ENCODE measurements at regions not wholly inside any gene's neighbourhood (a gene's known extent, or its start where the extent isn't known, plus 50 kb on each side); places are given as distances from the start of the nearest gene placed in this dataset.

- Histone ChIP-seq H3K4me1 (ENCODE audit: control insufficient read depth, insufficient read depth, low read length) (no peaks in the 10 kb centered on the region), H3K27ac (ENCODE audit: control insufficient read depth, insufficient read depth) (no peak overlapping the region), H3K79me2 (ENCODE audit: control insufficient read depth, insufficient read depth, low read length) (no peaks in the 10 kb centered on the region), H3K4me3 (no peak overlapping the region), H3K9ac (ENCODE audit: control insufficient read depth, insufficient read depth, low read length) (no peak overlapping the region), H3K4me2 (ENCODE audit: control insufficient read depth, insufficient read depth) (no peak overlapping the region), H3K27me3 (replicated peaks in 1 of 2; ENCODE audit: control insufficient read depth in 2 of 2, insufficient read depth in 2 of 2, low read length in 1 of 2) (no peaks in the 10 kb centered on the region), H3K9me3 (replicated peaks; ENCODE audit: control insufficient read depth, insufficient read depth, low read length) (no peaks in the 10 kb centered on the region), H2AFZ (ENCODE audit: control insufficient read depth, low read depth, low read length) (no peak overlapping the region), H4K20me1 (ENCODE audit: control insufficient read depth, insufficient read depth) (no peaks in the 10 kb centered on the region), H3K36me3 (ENCODE audit: control insufficient read depth in 2 of 2, insufficient read depth in 2 of 2, low read length in 1 of 2) (no peaks in the 10 kb centered on the region)
- TF ChIP-seq POLR2AphosphoS2 (IDR thresholded peaks at IDR 0.05; ENCODE audit: low read depth, low read length), result no peak
- no peak for TF ChIP-seq LARP7 (IDR thresholded peaks at IDR 0.05)
- TF ChIP-seq FOXM1 (IDR thresholded peaks at IDR 0.05; ENCODE audit: low read depth, low read length), result no peak
- no peak for TF ChIP-seq ZNF622 (IDR thresholded peaks at IDR 0.05)
- ChIA-PET POLR2A (no interaction called here), RAD21 (ENCODE audit: unreplicated experiment) (no interaction called here), CTCF (no interaction called here), SMC1A (ENCODE audit: uncharacterized antibody, unreplicated experiment) (no interaction called here)
- in situ Hi-C loops (cut with MboI), result no loop called here
- DNase-seq (ENCODE audit: low read depth, low spot score), result no peak
- ATAC-seq, result no peak
- 12% methylated on average over 3 of the region's 3 CpGs for WGBS (ENCODE audit: insufficient coverage, insufficient replicate concordance, low lambda C conversion rate, missing lambda C conversion rate)
- FAIRE-seq, result no peak
- intact Hi-C loops (cut with micrococcal nuclease; ENCODE audit: unreplicated experiment), result no loop called here
- no TSS peak for BruUV-seq (replicated peaks)
Observed at GRCh38 chr9:100890321-100890720, 138.2 kb upstream of the PLPPR1 start.

- Histone ChIP-seq H3K27me3 (replicated peaks in 1 of 2; ENCODE audit: control insufficient read depth in 2 of 2, insufficient read depth in 2 of 2, low read length in 1 of 2) (no peaks in the 10 kb centered on the region), H3K4me2 (ENCODE audit: control insufficient read depth, insufficient read depth) (no peak overlapping the region), H4K20me1 (ENCODE audit: control insufficient read depth, insufficient read depth) (no peaks in the 10 kb centered on the region), H3K9me3 (replicated peaks; ENCODE audit: control insufficient read depth, insufficient read depth, low read length) (no peaks in the 10 kb centered on the region), H3K4me3 (no peak overlapping the region), H3K9ac (ENCODE audit: control insufficient read depth, insufficient read depth, low read length) (no peak overlapping the region), H2AFZ (ENCODE audit: control insufficient read depth, low read depth, low read length) (no peak overlapping the region), H3K27ac (ENCODE audit: control insufficient read depth, insufficient read depth) (no peak overlapping the region), H3K4me1 (ENCODE audit: control insufficient read depth, insufficient read depth, low read length) (no peaks in the 10 kb centered on the region), H3K79me2 (ENCODE audit: control insufficient read depth, insufficient read depth, low read length) (no peaks in the 10 kb centered on the region), H3K36me3 (ENCODE audit: control insufficient read depth in 2 of 2, insufficient read depth in 2 of 2, low read length in 1 of 2) (no peaks in the 10 kb centered on the region)
- ATAC-seq (no peak), FAIRE-seq (no peak), DNase-seq (ENCODE audit: low read depth, low spot score) (no peak)
- POLR2A ChIA-PET, result interaction anchor here (0.7 kb wide), 1 partner anchor 401 kb away, joined by 3 read pairs; no protein-coding TSS in a partner anchor
- in situ Hi-C loops (cut with MboI) (no loop called here), intact Hi-C loops (cut with micrococcal nuclease; ENCODE audit: unreplicated experiment) (no loop called here)
- RAD21 ChIA-PET (ENCODE audit: unreplicated experiment), result no interaction called here
- 30% methylated on average over 5 of the region's 5 CpGs for WGBS (ENCODE audit: insufficient coverage, insufficient replicate concordance, low lambda C conversion rate, missing lambda C conversion rate)
- TF ChIP-seq KAT2A (conservative IDR thresholded peaks at IDR 0.05; ENCODE audit: control insufficient read depth, low read depth, low read length) (no peak), TAF1 (IDR thresholded peaks at IDR 0.05; ENCODE audit: borderline replicate concordance, low read depth, low read length) (no peak), STAT3 (IDR thresholded peaks at IDR 0.05; ENCODE audit: low read depth, low read length) (no peak), MEF2A (IDR thresholded peaks at IDR 0.05; ENCODE audit: insufficient read depth, low read depth, low read length) (no peak)
- CTCF ChIA-PET, result no interaction called here
- BruUV-seq (replicated peaks), result no TSS peak
- SMC1A ChIA-PET (ENCODE audit: uncharacterized antibody, unreplicated experiment), result no interaction called here
Observed at GRCh38 chr9:100911273-100911672, 117.3 kb upstream of the PLPPR1 start.
